Astrocyte (in vitro differentiated cells and primary cell): ENCODE measurements at regions not wholly inside any gene's neighbourhood (a gene's known extent, or its start where the extent isn't known, plus 50 kb on each side); places are given as distances from the start of the nearest gene placed in this dataset.

Source experiments
- DNase-seq: peaks from one replicate; pipeline ENCODE4 v3.0.0-alpha.2; 2010; ENCODE audit warnings: low read depth
- FAIRE-seq: peaks from 2 replicates; lab custom pipeline; 2011; peaks lifted over from hg19 to GRCh38; lab: Jason Lieb, UNC
- H2AFZ ChIP-seq: 2 replicates; pipeline ENCODE4 v1.6.0; 2012; ENCODE audit warnings: low read depth, low read length, inconsistent platforms
- H3K27ac ChIP-seq: 2 replicates; pipeline ENCODE4 v1.5.1; 2011; ENCODE audit warnings: low read depth, low read length, inconsistent platforms
- H3K27me3 ChIP-seq: 2 replicates; pipeline ENCODE4 v1.6.0; 2011; ENCODE audit warnings: low read length, inconsistent platforms; ENCODE audit not compliant: insufficient read depth
- H3K36me3 ChIP-seq: 2 replicates; pipeline ENCODE4 v1.5.1; 2011; ENCODE audit warnings: low read length, inconsistent platforms; ENCODE audit not compliant: insufficient read depth
- H3K4me1 ChIP-seq: 2 replicates; pipeline ENCODE4 v1.5.1; 2011; ENCODE audit warnings: low read length, inconsistent platforms; ENCODE audit not compliant: insufficient read depth
- H3K4me2 ChIP-seq: 2 replicates; pipeline ENCODE4 v1.6.0; 2012; ENCODE audit warnings: low read length, inconsistent platforms
- H3K4me3 ChIP-seq: 2 replicates; pipeline ENCODE4 v1.5.1; 2011; ENCODE audit warnings: low read depth, mild to moderate bottlenecking, low read length, inconsistent platforms; ENCODE audit not compliant: insufficient read depth
- H3K79me2 ChIP-seq: 2 replicates; pipeline ENCODE4 v1.6.0; 2012; ENCODE audit warnings: mild to moderate bottlenecking, low read length, inconsistent platforms; ENCODE audit not compliant: insufficient read depth
- H3K9ac ChIP-seq: 2 replicates; pipeline ENCODE4 v1.6.0; 2012; ENCODE audit warnings: mild to moderate bottlenecking, low read length, inconsistent platforms
- H3K9me3 ChIP-seq: 2 replicates; pipeline ENCODE4 v1.5.1; 2012; ENCODE audit warnings: low read depth, mild to moderate bottlenecking, low read length, inconsistent platforms; ENCODE audit not compliant: insufficient read depth
- H4K20me1 ChIP-seq: 2 replicates; pipeline ENCODE4 v1.6.0; 2012; ENCODE audit warnings: low read length, inconsistent platforms; ENCODE audit not compliant: insufficient read depth
- H3K27ac Mint-ChIP-seq: one replicate; pipeline ENCODE4 v1.8.0; 2021; ENCODE audit warnings: mild to moderate bottlenecking, mixed read lengths; ENCODE audit not compliant: unreplicated experiment
- H3K27me3 Mint-ChIP-seq: one replicate; pipeline ENCODE4 v1.8.0; 2021; ENCODE audit warnings: low read depth, mixed read lengths; ENCODE audit not compliant: unreplicated experiment
- H3K36me3 Mint-ChIP-seq: one replicate; pipeline ENCODE4 v1.8.0; 2021; ENCODE audit warnings: low read depth, mixed read lengths; ENCODE audit not compliant: unreplicated experiment
- H3K4me1 Mint-ChIP-seq: one replicate; pipeline ENCODE4 v1.8.0; 2021; ENCODE audit warnings: low read depth, mixed read lengths; ENCODE audit not compliant: unreplicated experiment
- H3K4me3 Mint-ChIP-seq: one replicate; pipeline ENCODE4 v1.8.0; 2021; ENCODE audit warnings: mild to moderate bottlenecking, moderate library complexity, mixed read lengths; ENCODE audit not compliant: unreplicated experiment
- H3K9me3 Mint-ChIP-seq: one replicate; pipeline ENCODE4 v1.8.0; 2021; ENCODE audit warnings: mild to moderate bottlenecking, mixed read lengths; ENCODE audit not compliant: unreplicated experiment
- EZH2 ChIP-seq: IDR thresholded peaks from 2 replicates; pipeline ENCODE4 v1.6.1; 2012; ENCODE audit warnings: mild to moderate bottlenecking, low read length, inconsistent platforms; ENCODE audit not compliant: insufficient read depth
- TF ChIP-seq, protein P1 (sequence below): IDR thresholded peaks from 2 replicates; pipeline ENCODE4 v1.5.1; 2011; ENCODE audit warnings: low read depth, mild to moderate bottlenecking, inconsistent platforms, low read length, moderate library complexity; ENCODE audit not compliant: insufficient read depth

- Histone ChIP-seq H3K4me1 (peaks cover 2% of the 10 kb centered on the region), H3K4me3 (no peak overlapping the region), H3K36me3 (no peaks in the 10 kb centered on the region), H4K20me1 (no peaks in the 10 kb centered on the region), H2AFZ (no peak overlapping the region), H3K9me3 (peaks cover 3% of the 10 kb centered on the region), H3K9ac (no peak overlapping the region), H3K4me2 (no peak overlapping the region), H3K27me3 (no peaks in the 10 kb centered on the region), H3K79me2 (no peaks in the 10 kb centered on the region), H3K27ac (no peak overlapping the region)
- DNase-seq (no peak), FAIRE-seq (no peak)
- Mint-ChIP-seq H3K27me3 (no peaks in the 10 kb centered on the region), H3K4me1 (peaks cover 9% of the 10 kb centered on the region), H3K27ac (no peak overlapping the region), H3K9me3 (peaks cover 2% of the 10 kb centered on the region), H3K4me3 (no peak overlapping the region), H3K36me3 (no peaks in the 10 kb centered on the region)
- TF ChIP-seq EZH2 = no peak
- TF ChIP-seq, protein P1, sequence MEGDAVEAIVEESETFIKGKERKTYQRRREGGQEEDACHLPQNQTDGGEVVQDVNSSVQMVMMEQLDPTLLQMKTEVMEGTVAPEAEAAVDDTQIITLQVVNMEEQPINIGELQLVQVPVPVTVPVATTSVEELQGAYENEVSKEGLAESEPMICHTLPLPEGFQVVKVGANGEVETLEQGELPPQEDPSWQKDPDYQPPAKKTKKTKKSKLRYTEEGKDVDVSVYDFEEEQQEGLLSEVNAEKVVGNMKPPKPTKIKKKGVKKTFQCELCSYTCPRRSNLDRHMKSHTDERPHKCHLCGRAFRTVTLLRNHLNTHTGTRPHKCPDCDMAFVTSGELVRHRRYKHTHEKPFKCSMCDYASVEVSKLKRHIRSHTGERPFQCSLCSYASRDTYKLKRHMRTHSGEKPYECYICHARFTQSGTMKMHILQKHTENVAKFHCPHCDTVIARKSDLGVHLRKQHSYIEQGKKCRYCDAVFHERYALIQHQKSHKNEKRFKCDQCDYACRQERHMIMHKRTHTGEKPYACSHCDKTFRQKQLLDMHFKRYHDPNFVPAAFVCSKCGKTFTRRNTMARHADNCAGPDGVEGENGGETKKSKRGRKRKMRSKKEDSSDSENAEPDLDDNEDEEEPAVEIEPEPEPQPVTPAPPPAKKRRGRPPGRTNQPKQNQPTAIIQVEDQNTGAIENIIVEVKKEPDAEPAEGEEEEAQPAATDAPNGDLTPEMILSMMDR = no peak
These were observed 399.4 kb downstream of the OCA2 start for GRCh38 chr15:27699699-27700098.

DNA sequence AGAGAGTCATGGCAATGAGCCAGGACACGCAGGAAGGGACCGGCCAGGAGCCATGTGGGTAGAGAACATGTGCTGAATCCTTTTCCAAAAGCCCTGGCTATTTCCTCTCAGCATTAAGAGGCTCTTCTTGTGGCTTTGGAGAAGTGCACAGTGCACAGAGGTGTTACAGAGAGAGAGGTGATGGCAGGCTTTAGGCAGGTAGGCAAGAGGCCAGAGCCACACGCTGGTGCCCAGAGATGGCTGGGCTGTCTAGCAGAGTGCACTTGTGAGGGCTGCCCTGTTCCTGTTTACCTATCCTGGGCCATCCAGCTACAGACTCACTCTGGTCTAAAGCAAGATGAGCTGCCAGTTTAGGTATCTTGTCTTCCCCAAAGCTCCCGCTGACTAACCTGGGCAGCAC lies 402.6 kb downstream of the OCA2 start:
- Histone ChIP-seq H4K20me1 (no peaks in the 10 kb centered on the region), H3K4me2 (no peak overlapping the region), H3K4me3 (no peak overlapping the region), H3K79me2 (no peaks in the 10 kb centered on the region), H3K27ac (no peak overlapping the region), H3K9me3 (no peaks in the 10 kb centered on the region), H3K27me3 (no peaks in the 10 kb centered on the region), H3K36me3 (no peaks in the 10 kb centered on the region), H2AFZ (no peak overlapping the region), H3K9ac (no peak overlapping the region), H3K4me1 (peaks cover 6% of the 10 kb centered on the region)
- Mint-ChIP-seq H3K36me3 (peaks cover 2% of the 10 kb centered on the region), H3K27ac (no peak overlapping the region), H3K9me3 (peaks cover 17% of the 10 kb centered on the region), H3K4me3 (no peak overlapping the region), H3K27me3 (no peaks in the 10 kb centered on the region), H3K4me1 (peaks cover 1% of the 10 kb centered on the region)
- DNase-seq (no peak), FAIRE-seq (no peak)
- TF ChIP-seq, protein P1 = no peak
- no peak for TF ChIP-seq EZH2

DNA sequence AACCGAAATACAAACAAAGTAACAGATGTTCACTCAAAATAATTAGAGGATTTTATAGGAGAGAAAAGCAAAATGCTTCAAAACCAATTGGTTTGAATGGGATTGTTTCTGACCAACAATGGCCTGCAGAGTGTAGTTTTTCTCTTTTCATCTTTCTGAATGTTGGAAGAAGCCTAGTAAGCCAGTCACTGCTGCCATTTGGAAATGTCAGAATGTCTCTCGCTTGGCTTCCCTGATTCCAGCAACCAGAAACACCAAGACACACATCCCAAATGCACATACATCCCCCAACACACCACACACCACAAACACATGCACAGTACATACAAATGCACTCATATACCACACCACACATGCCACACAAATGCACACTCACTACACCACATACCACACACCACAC lies 403.4 kb downstream of the OCA2 start:
- Histone ChIP-seq H2AFZ (no peak overlapping the region), H3K4me2 (no peak overlapping the region)
- peaks cover 17% of the 10 kb centered on the region for H3K9me3 Mint-ChIP-seq

More for the DNA sequence above, 403.4 kb downstream of the OCA2 start:
- no peak overlapping the region for H3K4me3 ChIP-seq
- H3K9ac ChIP-seq = no peak overlapping the region
- H3K9me3 ChIP-seq = no peaks in the 10 kb centered on the region
- no peaks in the 10 kb centered on the region for H3K79me2 ChIP-seq
- Mint-ChIP-seq H3K27ac (no peak overlapping the region), H3K27me3 (no peaks in the 10 kb centered on the region), H3K4me3 (no peak overlapping the region), H3K36me3 (peaks cover 3% of the 10 kb centered on the region), H3K4me1 (peaks cover 1% of the 10 kb centered on the region)
- peaks cover 6% of the 10 kb centered on the region for H3K4me1 ChIP-seq
- DNase-seq (no peak), FAIRE-seq (no peak)
- no peaks in the 10 kb centered on the region for H3K27me3 ChIP-seq
- no peak overlapping the region for H3K27ac ChIP-seq
- no peaks in the 10 kb centered on the region for H3K36me3 ChIP-seq
- TF ChIP-seq EZH2 = no peak
- TF ChIP-seq, protein P1 = no peak
- H4K20me1 ChIP-seq = no peaks in the 10 kb centered on the region
